A673 (cell line): ENCODE measurements at regions not wholly inside any gene's neighbourhood (a gene's known extent, or its start where the extent isn't known, plus 50 kb on each side); places are given as distances from the start of the nearest gene placed in this dataset.

ENCODE experiments used
- BruUV-seq: library from RNA; stranded (reverse); fragments of 400-500 nt; replicated peaks from 2 replicates; lab custom pipeline; 2021; lab: Mats Ljungman, UMichigan
- CTCF ChIA-PET: fragments of 300-600 bp; sonication (Branson Sonifier 250); formaldehyde crosslinking; loops from one replicate; lab custom pipeline; 2022; ENCODE audit warnings: antibody characterized with exemption; lab: Charles Lee
- POLR2A ChIA-PET: fragments of 300-600 bp; sonication (Branson Sonifier 250); formaldehyde crosslinking; loops from one replicate; lab custom pipeline; 2022; ENCODE audit warnings: antibody characterized with exemption; ENCODE audit not compliant: low non-redundant PET; lab: Charles Lee
- DNase-seq: peaks from one replicate; pipeline ENCODE4 v3.0.0-alpha.2; 2015; ENCODE audit warnings: low spot score
- H3K27ac ChIP-seq: fragments of 200-600 bp; sonication (generic); 2 replicates; pipeline ENCODE4 v1.5.1; 2016; ENCODE audit warnings: mixed run types, low read depth, mild to moderate bottlenecking, mixed read lengths, antibody characterized with exemption, low read length; ENCODE audit not compliant: poor library complexity, severe bottlenecking
- H3K27me3 ChIP-seq: fragments of 200-600 bp; sonication (generic); replicated peaks from 2 replicates; pipeline ENCODE4 v1.6.1; 2017; ENCODE audit warnings: mixed run types, low read depth, mild to moderate bottlenecking, mixed read lengths, antibody characterized with exemption, low read length; ENCODE audit not compliant: insufficient read depth, poor library complexity
- H3K36me3 ChIP-seq: fragments of 200-600 bp; sonication (generic); 2 replicates; pipeline ENCODE4 v1.6.1; 2016; ENCODE audit warnings: mixed run types, mild to moderate bottlenecking, mixed read lengths, antibody characterized with exemption, low read length; ENCODE audit not compliant: insufficient read depth, poor library complexity, severe bottlenecking
- H3K4me1 ChIP-seq: fragments of 200-600 bp; sonication (generic); 2 replicates; pipeline ENCODE4 v1.6.1; 2017; ENCODE audit warnings: mixed run types, mild to moderate bottlenecking, mixed read lengths, antibody characterized with exemption, low read length; ENCODE audit not compliant: insufficient read depth, poor library complexity, severe bottlenecking
- H3K4me3 ChIP-seq: fragments of 200-600 bp; sonication (generic); 2 replicates; pipeline ENCODE4 v1.5.1; 2016; ENCODE audit warnings: low read depth, mixed run types, mild to moderate bottlenecking, mixed read lengths, low read length; ENCODE audit not compliant: poor library complexity, severe bottlenecking
- H3K9me3 ChIP-seq: fragments of 200-600 bp; sonication (generic); 2 replicates; pipeline ENCODE4 v1.6.1; 2016; ENCODE audit warnings: mixed run types, low read depth, mild to moderate bottlenecking, mixed read lengths, antibody characterized with exemption, low read length; ENCODE audit not compliant: poor library complexity, severe bottlenecking
- CTCF ChIP-seq: fragments of 300-800, 200-600 bp; sonication (generic); conservative IDR thresholded peaks from 2 replicates; pipeline ENCODE4 v1.5.1; 2017; ENCODE audit warnings: low read depth, mild to moderate bottlenecking, antibody characterized with exemption, low read length, moderate library complexity, mixed read lengths
- EZH2 ChIP-seq: fragments of 200-600 bp; sonication (generic); IDR thresholded peaks from 2 replicates; pipeline ENCODE4 v1.6.1; 2017; ENCODE audit warnings: borderline replicate concordance, low read depth, mild to moderate bottlenecking, mixed read lengths, antibody characterized with exemption, low read length; ENCODE audit not compliant: poor library complexity, severe bottlenecking
- intact Hi-C: fragments of 100-400 bp; cut with micrococcal nuclease; formaldehyde crosslinking; loops from one replicate; pipeline ENCODE4 v1.10.0; 2022; ENCODE audit not compliant: unreplicated experiment

GRCh38 chr3:16101295-16102186, 72.9 kb upstream of the GALNT15 start:
- H3K36me3 ChIP-seq, result no peaks in the 10 kb centered on the region
- H3K27ac ChIP-seq, result no peak overlapping the region
- H3K9me3 ChIP-seq, result no peaks in the 10 kb centered on the region
- no peak for DNase-seq
- H3K27me3 ChIP-seq, result peaks cover 11% of the 10 kb centered on the region
- no peaks in the 10 kb centered on the region for H3K4me1 ChIP-seq
- ChIA-PET CTCF (no interaction called here), POLR2A (no interaction called here)
- BruUV-seq, result no TSS peak
- H3K4me3 ChIP-seq, result no peak overlapping the region
- intact Hi-C loops, result no loop called here
- TF ChIP-seq CTCF, result no peak
- no peak for TF ChIP-seq EZH2

GRCh38 chr3:16102187-16102561, 72.3 kb upstream of the GALNT15 start:
- Histone ChIP-seq H3K9me3 (no peaks in the 10 kb centered on the region), H3K4me3 (no peak overlapping the region), H3K36me3 (no peaks in the 10 kb centered on the region), H3K27me3 (peaks cover 11% of the 10 kb centered on the region), H3K4me1 (no peaks in the 10 kb centered on the region), H3K27ac (no peak overlapping the region)
- intact Hi-C loops, result no loop called here
- BruUV-seq, result no TSS peak
- CTCF ChIA-PET, result no interaction called here
- POLR2A ChIA-PET, result no interaction called here
- TF ChIP-seq EZH2 (no peak), CTCF (no peak)
- no peak for DNase-seq

GRCh38 chr3:16102905-16103364, 71.5 kb upstream of the GALNT15 start:
- no peaks in the 10 kb centered on the region for H3K36me3 ChIP-seq
- ChIA-PET POLR2A (no interaction called here), CTCF (no interaction called here)
- no peak for DNase-seq
- no peaks in the 10 kb centered on the region for H3K4me1 ChIP-seq
- intact Hi-C loops, result no loop called here
- no peak for TF ChIP-seq EZH2
- no peak for TF ChIP-seq CTCF
- H3K27ac ChIP-seq, result no peak overlapping the region
- no peaks in the 10 kb centered on the region for H3K9me3 ChIP-seq
- no TSS peak for BruUV-seq
- peaks cover 11% of the 10 kb centered on the region for H3K27me3 ChIP-seq
- no peak overlapping the region for H3K4me3 ChIP-seq
